GM18867 (cell line): ENCODE measurements at regions not wholly inside any gene's neighbourhood (a gene's known extent, or its start where the extent isn't known, plus 50 kb on each side); places are given as distances from the start of the nearest gene placed in this dataset.

Source experiments
- ATAC-seq: cut with Tn5 transposase; IDR thresholded peaks from one replicate; pipeline ENCODE4 v1.9.1; 2021; ENCODE audit warnings: mild to moderate bottlenecking, moderate library complexity; ENCODE audit not compliant: unreplicated experiment

GRCh38 chr15:97141360-97141759, 810.9 kb downstream of the NR2F2 start:
- ATAC-seq, result no peak

GRCh38 chr15:97141871-97142270, 811.4 kb downstream of the NR2F2 start:
- no peak for ATAC-seq

- ATAC-seq, result no peak
Observed at GRCh38 chr15:97143592-97144376, 813.3 kb downstream of the NR2F2 start.

- no peak for ATAC-seq
Observed at GRCh38 chr15:97144377-97144711, 813.8 kb downstream of the NR2F2 start.

GRCh38 chr15:97146929-97147870, 813.3 kb upstream of the ARRDC4 start:
- no peak for ATAC-seq

GRCh38 chr15:97153356-97153965, 807.0 kb upstream of the ARRDC4 start:
- no peak for ATAC-seq

- no peak for ATAC-seq
Observed at GRCh38 chr15:97156739-97157265, 803.7 kb upstream of the ARRDC4 start.

- ATAC-seq, result no peak
Observed at GRCh38 chr15:97162805-97163495, 797.6 kb upstream of the ARRDC4 start.

GRCh38 chr15:97165205-97165604, 795.3 kb upstream of the ARRDC4 start:
- no peak for ATAC-seq

GRCh38 chr15:97168704-97169475, 791.6 kb upstream of the ARRDC4 start:
- no peak for ATAC-seq

- no peak for ATAC-seq
Observed at GRCh38 chr15:97171556-97171955, 788.9 kb upstream of the ARRDC4 start.

GRCh38 chr15:97174886-97175540, 785.5 kb upstream of the ARRDC4 start:
- no peak for ATAC-seq

GRCh38 chr15:97177151-97177577, 783.3 kb upstream of the ARRDC4 start:
- no peak for ATAC-seq

GRCh38 chr15:97182581-97182980, 777.9 kb upstream of the ARRDC4 start:
- ATAC-seq, result no peak

- ATAC-seq, result no peak
Observed at GRCh38 chr15:97189162-97189780, 771.2 kb upstream of the ARRDC4 start.

- ATAC-seq, result no peak
Observed at GRCh38 chr15:97194750-97195149, 765.8 kb upstream of the ARRDC4 start.

GRCh38 chr15:97196048-97197014, 764.2 kb upstream of the ARRDC4 start:
- ATAC-seq, result no peak
